Anterior cingulate cortex (tissue), 58 donors: ENCODE measurements at regions not wholly inside any gene's neighbourhood (a gene's known extent, or its start where the extent isn't known, plus 50 kb on each side); places are given as distances from the start of the nearest gene placed in this dataset.

Source experiments
- DNase-seq, 58 donors: peaks; one replicate each; lab custom pipeline; 2025; lab: John Stamatoyannopoulos, UW

DNA sequence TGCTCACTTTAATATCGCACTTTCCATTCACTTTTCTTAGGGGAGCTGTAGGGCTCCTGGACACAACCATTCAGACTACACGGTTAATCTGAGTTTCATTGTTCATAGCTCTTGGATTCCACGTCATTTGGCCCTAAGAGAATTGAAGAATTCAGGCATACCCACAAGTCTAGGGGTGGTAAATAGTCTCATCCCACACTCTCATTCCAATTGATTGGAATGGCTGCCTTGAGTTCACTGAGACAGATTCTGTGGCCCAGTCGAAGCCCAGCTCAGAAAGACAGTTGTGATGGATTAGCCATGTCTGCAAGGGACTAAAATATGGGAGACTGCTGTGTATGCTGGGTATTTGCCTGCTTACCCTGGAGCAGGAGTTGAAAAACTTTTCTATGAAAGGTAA is 124.6 kb downstream of the TFCP2L1 start:
- no peak for DNase-seq

DNA sequence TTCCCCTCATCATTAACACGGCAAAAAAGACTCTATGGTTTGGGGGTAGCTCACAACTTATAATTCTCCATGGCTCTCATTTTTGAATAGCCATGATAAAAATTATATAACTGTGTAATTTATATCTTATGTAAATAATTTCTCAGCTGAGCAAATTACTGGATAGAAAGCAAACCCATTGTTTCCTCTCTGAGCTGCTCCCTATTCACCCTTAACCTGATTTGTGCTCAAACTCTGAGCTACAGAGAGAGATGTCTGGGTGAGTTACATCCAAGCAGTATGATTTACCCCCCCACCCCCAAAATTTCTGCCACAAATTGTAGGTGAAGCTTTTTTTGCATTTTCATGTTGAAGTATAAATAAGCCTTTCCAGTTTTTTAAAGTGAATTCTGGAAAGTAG is 123.7 kb downstream of the TFCP2L1 start:
- no peak for DNase-seq

- no peak for DNase-seq
Measured at GRCh38 chr2:121162893-121163292, 122.1 kb downstream of the TFCP2L1 start.

- DNase-seq: no peak
Measured at GRCh38 chr2:121164042-121164441, 121.0 kb downstream of the TFCP2L1 start.

DNA sequence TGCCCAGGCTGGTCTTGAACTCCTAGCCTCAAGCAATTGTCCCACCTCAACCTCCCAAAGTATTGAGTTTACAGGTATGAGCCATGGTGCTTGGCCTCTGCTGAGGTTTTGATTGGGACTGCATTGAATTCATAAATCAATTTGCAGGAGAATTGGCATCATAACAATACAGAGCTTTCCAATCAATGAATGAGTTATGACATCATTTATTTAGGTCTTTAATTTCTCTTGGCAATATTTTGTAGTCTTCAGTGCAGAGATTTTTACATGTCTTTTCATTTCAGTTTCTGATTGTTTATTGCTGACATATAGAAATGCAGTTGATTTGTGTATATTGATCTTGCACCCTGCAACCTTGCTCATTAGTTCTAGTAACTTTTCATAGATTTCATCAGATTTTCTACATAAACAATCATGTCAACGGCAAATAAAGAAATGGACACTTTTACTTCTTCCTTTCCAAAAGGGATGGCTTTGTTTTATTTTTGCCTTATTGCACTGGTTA is 119.9 kb downstream of the TFCP2L1 start:
- no peak for DNase-seq
